Adrenal gland (tissue), 9 donors: ENCODE measurements at regions not wholly inside any gene's neighbourhood (a gene's known extent, or its start where the extent isn't known, plus 50 kb on each side); places are given as distances from the start of the nearest gene placed in this dataset.

Source experiments
- DNase-seq, 7 donors: peaks; one replicate each; pipeline ENCODE4 v3.0.0-alpha.2; 2019 to 2020
- H3K27ac ChIP-seq, 5 donors: fragments of 200-600 bp; sonication (generic) in 4 of 5; 1 replicate in 3 of 5; 2 replicates in 2 of 5; pipeline versions ENCODE4 v1.5.1 to v1.8.0; 2016 to 2020; ENCODE audit warnings: mild to moderate bottlenecking in 1 of 5
- H3K27me3 ChIP-seq: fragments of 200-600 bp; 2 replicates; pipeline ENCODE4 v1.8.0; 2021
- H3K36me3 ChIP-seq, 2 donors: fragments of 200-600 bp; replicated peaks in 1 of 2; 1 replicate in 1 of 2; 2 replicates in 1 of 2; pipeline versions ENCODE4 v1.5.1 to v1.8.0; 2018 to 2022
- H3K4me1 ChIP-seq, 2 donors: fragments of 200-600 bp; replicated peaks in 1 of 2; 1 replicate in 1 of 2; 2 replicates in 1 of 2; pipeline versions ENCODE4 v1.5.1 to v1.8.0; 2018 to 2021
- H3K4me3 ChIP-seq, 4 donors: fragments of 200-600 bp; sonication (generic) in 3 of 4; one replicate each; pipeline ENCODE4 v1.5.1; 2016 to 2018
- H3K9me3 ChIP-seq, 3 donors: fragments of 200-600 bp; sonication (generic) in 1 of 3; replicated peaks in 1 of 3; 1 replicate in 2 of 3; 2 replicates in 1 of 3; pipeline versions ENCODE4 v1.5.1 to v1.8.0; 2016 to 2021
- CTCF ChIP-seq, 6 experiments: fragments of 450-650 bp in 4 of 6; fragments of 200-600 bp in 2 of 6; sonication (generic) in 1 of 6; IDR thresholded peaks; 1 replicate in 5 of 6; 2 replicates in 1 of 6; pipeline versions ENCODE4 v1.5.1 to v1.8.0; 2016 to 2021; ENCODE audit warnings: antibody characterized with exemption in 6 of 6, mild to moderate bottlenecking in 2 of 6, moderate library complexity in 1 of 6
- POLR2A ChIP-seq, 2 donors: fragments of 450-650 bp; IDR thresholded peaks; one replicate each; pipeline ENCODE4 v1.6.1; 2017; ENCODE audit warnings: antibody characterized with exemption in 2 of 2, mild to moderate bottlenecking in 2 of 2, moderate library complexity in 1 of 2
- WGBS, 4 donors: extraction: QIAGEN DNeasy Blood & Tissue Kit in 2 of 4; methylation state at CpG; one replicate each; pipeline versions ENCODE4 v1.1.5 to v1.1.7; 2013 to 2017; 5-methylcytosine and 5-hydroxymethylcytosine counted together
- intact Hi-C, 2 donors: fragments of 100-400 bp; cut with DNase I; formaldehyde crosslinking; loops; one replicate each; pipeline versions ENCODE4 v1.14.1 to v1.15.0; 2022 to 2023
- donor health status: healthy with polysubstance abuse.
- donor health status: Bipolar disorder and iron deficiency.
- donor health status: DM: yes; HTN: yes; CAD: no.
- donor health status: DM: no; HTN: no; CAD: no.
- donor health status: DM: no; HTN: no; CAD: no.

DNA sequence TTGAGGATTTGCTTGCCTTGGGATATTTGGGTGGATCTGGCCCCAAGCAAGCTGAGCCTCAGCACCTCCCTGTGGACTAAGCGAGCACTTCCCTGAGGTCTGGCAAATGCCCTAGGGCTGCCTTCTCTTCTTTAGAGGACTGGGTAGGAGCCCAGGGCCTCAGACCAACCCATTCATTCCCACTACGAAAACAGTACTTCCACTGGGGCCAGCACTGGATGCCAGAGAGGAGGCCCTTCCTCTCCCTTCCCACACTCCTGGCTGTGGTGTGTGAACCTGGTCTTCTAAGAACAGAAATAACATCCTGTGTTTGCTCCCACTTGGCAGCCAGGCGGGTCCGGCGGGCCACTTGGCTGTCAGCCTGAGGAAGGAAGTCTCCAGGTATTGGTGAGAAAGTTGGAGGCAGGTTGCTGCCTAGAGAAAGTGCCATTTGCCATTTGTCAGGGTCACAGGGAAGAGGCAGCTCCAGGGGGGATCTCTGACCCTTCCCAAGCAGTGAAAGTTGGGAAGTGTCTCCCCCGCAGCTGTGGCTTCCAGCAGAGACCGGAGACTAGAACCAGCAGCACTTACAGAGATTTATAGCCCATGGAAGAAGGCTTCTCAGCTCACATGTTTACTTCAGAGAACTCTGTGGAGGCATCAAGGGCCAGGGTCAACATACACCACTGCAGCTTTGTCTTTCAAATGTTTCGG is 323.5 kb downstream of the SIPA1L2 start:
- WGBS, 4 donors = 57 to 82% (median 64%) methylated on average over 7 to 8 of the region's 8 CpGs
- Histone ChIP-seq H3K4me1 (no peaks in the 10 kb centered on the region), H3K9me3 (no peaks in the 10 kb centered on the region), H3K27me3 (no peaks in the 10 kb centered on the region), H3K36me3 (no peaks in the 10 kb centered on the region), H3K4me3 (no peak overlapping the region), H3K27ac (peak overlapping the region in 1 of 5 donors; percentile 22)
- TF ChIP-seq POLR2A (IDR thresholded peaks at IDR 0.05) (no peak), CTCF (IDR thresholded peaks at IDR 0.05) (no peak)
- peak in 4 of 7 donors; percentile 17 to 60 (median 25) for DNase-seq
- intact Hi-C loops = no loop called here

- WGBS, 4 donors = 78 to 82% (median 80%) methylated on average over 4 of the region's 4 CpGs
- Histone ChIP-seq H3K9me3 (no peaks in the 10 kb centered on the region), H3K36me3 (no peaks in the 10 kb centered on the region), H3K4me1 (no peaks in the 10 kb centered on the region), H3K27me3 (no peaks in the 10 kb centered on the region), H3K27ac (no peak overlapping the region), H3K4me3 (no peak overlapping the region)
- TF ChIP-seq POLR2A (IDR thresholded peaks at IDR 0.05) = no peak
- no peak for TF ChIP-seq CTCF (IDR thresholded peaks at IDR 0.05)
- DNase-seq = no peak
- intact Hi-C loops = no loop called here
Observed at GRCh38 chr1:232305050-232305449, 324.9 kb downstream of the SIPA1L2 start.

GRCh38 chr1:232303222-232303620 is 326.7 kb downstream of the SIPA1L2 start:
- H3K27ac ChIP-seq = no peak overlapping the region
- H3K27me3 ChIP-seq = no peaks in the 10 kb centered on the region
- TF ChIP-seq POLR2A (IDR thresholded peaks at IDR 0.05) = no peak
- 79 to 86% (median 85%) methylated on average over 5 of the region's 5 CpGs for WGBS, 4 donors
- no peak overlapping the region for H3K4me3 ChIP-seq
- H3K36me3 ChIP-seq = no peaks in the 10 kb centered on the region
- intact Hi-C loops = no loop called here
- DNase-seq = no peak
- H3K4me1 ChIP-seq = no peaks in the 10 kb centered on the region
- no peaks in the 10 kb centered on the region for H3K9me3 ChIP-seq

DNA sequence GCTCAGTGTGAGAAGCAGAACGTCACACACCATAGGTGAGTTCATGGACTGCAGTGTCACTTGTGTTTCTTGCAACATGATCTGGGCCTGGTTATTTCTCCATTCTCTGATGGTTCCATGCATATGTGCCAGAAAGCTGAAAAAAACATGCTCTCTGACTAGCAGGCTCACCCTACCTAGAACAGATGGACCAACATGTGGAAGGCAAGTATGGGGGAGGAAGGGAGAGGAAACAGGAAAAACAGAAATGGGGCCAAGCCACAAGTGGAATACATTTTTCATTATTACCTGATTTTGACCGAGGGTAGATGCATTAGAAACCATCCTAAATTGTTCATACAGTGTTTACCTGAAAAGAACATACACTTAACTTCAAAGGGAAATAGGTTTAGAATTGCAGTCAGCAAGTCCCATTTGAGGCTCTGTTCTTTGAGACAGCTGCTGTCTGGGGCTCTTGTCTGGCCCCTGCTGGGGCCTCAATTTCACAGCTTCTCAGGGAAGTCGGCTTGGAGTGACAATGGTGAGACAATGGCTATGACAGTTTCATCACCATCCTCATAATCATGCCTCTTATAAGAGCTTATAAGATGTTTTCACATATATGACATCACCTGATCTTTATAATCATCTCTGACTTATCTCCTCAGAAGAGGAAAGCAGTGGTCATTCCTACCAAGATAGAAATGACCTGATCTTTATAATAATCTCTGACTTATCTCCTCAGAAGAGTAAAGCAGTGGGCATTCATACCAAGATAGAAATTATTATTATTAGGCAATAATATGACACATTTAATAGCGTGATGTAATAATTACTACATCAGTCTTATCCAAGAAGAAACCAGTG is 327.3 kb downstream of the SIPA1L2 start:
- no peak for DNase-seq
- Histone ChIP-seq H3K27me3 (no peaks in the 10 kb centered on the region), H3K4me1 (no peaks in the 10 kb centered on the region), H3K36me3 (no peaks in the 10 kb centered on the region), H3K27ac (no peak overlapping the region), H3K9me3 (no peaks in the 10 kb centered on the region), H3K4me3 (no peak overlapping the region)
- TF ChIP-seq POLR2A (IDR thresholded peaks at IDR 0.05) (no peak), CTCF (IDR thresholded peaks at IDR 0.05) (no peak)
- intact Hi-C loops = no loop called here
- WGBS, 4 donors = 64 to 73% (median 70%) methylated on average over 3 to 4 of the region's 4 CpGs
